ENCODE measurements at regions not wholly inside any gene's neighbourhood (a gene's known extent, or its start where the extent isn't known, plus 50 kb on each side); places are given as distances from the start of the nearest gene placed in this dataset.

GRCh38 chr20:61106438-61106837 is 145.6 kb upstream of the CDH4 start:
- peaks cover 1 to 5% (median 3%) of the 10 kb centered on the region in 3 donors for H3K27me3 Mint-ChIP-seq (ENCODE audit: low read depth in 3 of 3)
- no peak overlapping the region for H3K27ac Mint-ChIP-seq
- no peaks in the 10 kb centered on the region for H3K36me3 Mint-ChIP-seq
- peaks cover 0 to 5% (median 0%) of the 10 kb centered on the region in 6 donors for H3K9me3 Mint-ChIP-seq
- no peak overlapping the region for H3K4me3 Mint-ChIP-seq
- DNase-seq = no peak
- no peaks in the 10 kb centered on the region for H3K4me1 Mint-ChIP-seq

- DNase-seq = no peak
- H3K4me1 Mint-ChIP-seq = no peaks in the 10 kb centered on the region
- H3K9me3 Mint-ChIP-seq = peaks cover 0 to 5% (median 0%) of the 10 kb centered on the region in 6 donors
- no peak overlapping the region for H3K4me3 Mint-ChIP-seq
- H3K36me3 Mint-ChIP-seq = no peaks in the 10 kb centered on the region
- H3K27ac Mint-ChIP-seq = no peak overlapping the region
- peaks cover 1 to 5% (median 3%) of the 10 kb centered on the region in 3 donors for H3K27me3 Mint-ChIP-seq (ENCODE audit: low read depth in 3 of 3)
Observed at GRCh38 chr20:61109221-61109805, 142.7 kb upstream of the CDH4 start.

GRCh38 chr20:61112515-61112914 is 139.5 kb upstream of the CDH4 start:
- no peak overlapping the region for H3K27ac Mint-ChIP-seq
- H3K9me3 Mint-ChIP-seq = peaks cover 0 to 2% (median 0%) of the 10 kb centered on the region in 6 donors
- H3K36me3 Mint-ChIP-seq = no peaks in the 10 kb centered on the region
- no peak for DNase-seq
- peaks cover 0 to 5% (median 5%) of the 10 kb centered on the region in 3 donors for H3K27me3 Mint-ChIP-seq (ENCODE audit: low read depth in 3 of 3)
- H3K4me1 Mint-ChIP-seq = no peaks in the 10 kb centered on the region
- H3K4me3 Mint-ChIP-seq = no peak overlapping the region

GRCh38 chr20:61113731-61114130 is 138.3 kb upstream of the CDH4 start:
- H3K27me3 Mint-ChIP-seq (ENCODE audit: low read depth in 3 of 3) = peaks cover 0 to 9% (median 5%) of the 10 kb centered on the region in 3 donors
- no peak overlapping the region for H3K27ac Mint-ChIP-seq
- DNase-seq = no peak
- no peaks in the 10 kb centered on the region for H3K4me1 Mint-ChIP-seq
- no peaks in the 10 kb centered on the region for H3K36me3 Mint-ChIP-seq
- peaks cover 0 to 2% (median 0%) of the 10 kb centered on the region in 6 donors for H3K9me3 Mint-ChIP-seq
- no peak overlapping the region for H3K4me3 Mint-ChIP-seq

GRCh38 chr20:61114493-61115175 is 137.4 kb upstream of the CDH4 start:
- Mint-ChIP-seq H3K27me3 (ENCODE audit: low read depth in 3 of 3) (peaks cover 0 to 8% (median 5%) of the 10 kb centered on the region in 3 donors), H3K27ac (no peak overlapping the region), H3K4me3 (no peak overlapping the region), H3K9me3 (peaks cover 0 to 2% (median 0%) of the 10 kb centered on the region in 6 donors), H3K4me1 (peaks cover 0 to 2% of the 10 kb centered on the region in 2 donors), H3K36me3 (no peaks in the 10 kb centered on the region)
- no peak for DNase-seq

GRCh38 chr20:61115364-61116065 is 136.5 kb upstream of the CDH4 start:
- H3K4me3 Mint-ChIP-seq = no peak overlapping the region
- peaks cover 0 to 5% (median 5%) of the 10 kb centered on the region in 3 donors for H3K27me3 Mint-ChIP-seq (ENCODE audit: low read depth in 3 of 3)
- H3K27ac Mint-ChIP-seq = no peak overlapping the region
- peaks cover 0 to 6% of the 10 kb centered on the region in 2 donors for H3K4me1 Mint-ChIP-seq
- no peaks in the 10 kb centered on the region for H3K36me3 Mint-ChIP-seq
- peaks cover 0 to 2% (median 0%) of the 10 kb centered on the region in 6 donors for H3K9me3 Mint-ChIP-seq
- no peak for DNase-seq

- Mint-ChIP-seq H3K27ac (no peak overlapping the region), H3K9me3 (no peaks in the 10 kb centered on the region), H3K4me3 (no peak overlapping the region), H3K36me3 (no peaks in the 10 kb centered on the region), H3K27me3 (ENCODE audit: low read depth in 3 of 3) (peaks cover 0 to 8% (median 5%) of the 10 kb centered on the region in 3 donors), H3K4me1 (peaks cover 0 to 6% of the 10 kb centered on the region in 2 donors)
- DNase-seq = no peak
Observed at GRCh38 chr20:61117725-61118124, 134.3 kb upstream of the CDH4 start.

- no peak overlapping the region for H3K4me3 Mint-ChIP-seq
- no peak overlapping the region for H3K27ac Mint-ChIP-seq
- H3K27me3 Mint-ChIP-seq (ENCODE audit: low read depth in 3 of 3) = peaks cover 0 to 5% (median 5%) of the 10 kb centered on the region in 3 donors
- H3K9me3 Mint-ChIP-seq = no peaks in the 10 kb centered on the region
- peaks cover 0 to 6% of the 10 kb centered on the region in 2 donors for H3K4me1 Mint-ChIP-seq
- no peaks in the 10 kb centered on the region for H3K36me3 Mint-ChIP-seq
- no peak for DNase-seq
Observed at GRCh38 chr20:61118429-61119224, 133.4 kb upstream of the CDH4 start.

GRCh38 chr20:61119273-61119672 is 132.8 kb upstream of the CDH4 start:
- H3K4me3 Mint-ChIP-seq = no peak overlapping the region
- H3K36me3 Mint-ChIP-seq = no peaks in the 10 kb centered on the region
- no peak overlapping the region for H3K27ac Mint-ChIP-seq
- H3K4me1 Mint-ChIP-seq = peaks cover 0 to 6% of the 10 kb centered on the region in 2 donors
- no peaks in the 10 kb centered on the region for H3K9me3 Mint-ChIP-seq
- no peak for DNase-seq
- H3K27me3 Mint-ChIP-seq (ENCODE audit: low read depth in 3 of 3) = peaks cover 0 to 5% (median 5%) of the 10 kb centered on the region in 3 donors

- Mint-ChIP-seq H3K4me1 (peaks cover 0 to 6% of the 10 kb centered on the region in 2 donors), H3K27me3 (ENCODE audit: low read depth in 3 of 3) (peaks cover 0 to 5% (median 5%) of the 10 kb centered on the region in 3 donors), H3K27ac (no peak overlapping the region), H3K36me3 (no peaks in the 10 kb centered on the region), H3K4me3 (no peak overlapping the region), H3K9me3 (no peaks in the 10 kb centered on the region)
- DNase-seq = no peak
Observed at GRCh38 chr20:61119794-61120410, 132.2 kb upstream of the CDH4 start.

GRCh38 chr20:61120595-61121515 is 131.2 kb upstream of the CDH4 start:
- no peaks in the 10 kb centered on the region for H3K9me3 Mint-ChIP-seq
- no peaks in the 10 kb centered on the region for H3K36me3 Mint-ChIP-seq
- H3K27me3 Mint-ChIP-seq (ENCODE audit: low read depth in 3 of 3) = peaks cover 0 to 5% (median 3%) of the 10 kb centered on the region in 3 donors
- peaks cover 0 to 6% of the 10 kb centered on the region in 2 donors for H3K4me1 Mint-ChIP-seq
- no peak overlapping the region for H3K4me3 Mint-ChIP-seq
- DNase-seq = peak; percentile 9 to 35 (median 10)
- no peak overlapping the region for H3K27ac Mint-ChIP-seq

GRCh38 chr20:61121661-61122060 is 130.4 kb upstream of the CDH4 start:
- Mint-ChIP-seq H3K4me3 (no peak overlapping the region), H3K9me3 (no peaks in the 10 kb centered on the region), H3K27me3 (ENCODE audit: low read depth in 3 of 3) (peaks cover 0 to 5% (median 3%) of the 10 kb centered on the region in 3 donors), H3K36me3 (no peaks in the 10 kb centered on the region), H3K27ac (no peak overlapping the region), H3K4me1 (peaks cover 0 to 6% of the 10 kb centered on the region in 2 donors)
- no peak for DNase-seq

Data from immature natural killer cell (primary cell).